DMS153 (cell line): ENCODE measurements at regions not wholly inside any gene's neighbourhood (a gene's known extent, or its start where the extent isn't known, plus 50 kb on each side); places are given as distances from the start of the nearest gene placed in this dataset.
"Not testable (repeated sequence)": the region's sequence is repeated elsewhere in the genome, so short reads cannot be mapped to it uniquely, and the experiment has no call there.

Source experiments
- DNase-seq: peaks from one replicate; lab custom pipeline; 2025; lab: John Stamatoyannopoulos, UW

- DNase-seq: no peak
These were observed 1430.1 kb upstream of the SEL1L start for GRCh38 chr14:82963756-82964155.

- no peak for DNase-seq
These were observed 1454.0 kb upstream of the SEL1L start for GRCh38 chr14:82987502-82988124.

GRCh38 chr14:82994547-82994946, 1460.9 kb upstream of the SEL1L start:
- not testable (repeated sequence) for DNase-seq

GRCh38 chr14:82999802-83000201, 1466.1 kb upstream of the SEL1L start:
- DNase-seq: no peak

GRCh38 chr14:83004456-83005006, 1470.9 kb upstream of the SEL1L start:
- no peak for DNase-seq

GRCh38 chr14:83006121-83006670, 1472.5 kb upstream of the SEL1L start:
- no peak for DNase-seq

- DNase-seq: not testable (repeated sequence)
These were observed 1473.4 kb upstream of the SEL1L start for GRCh38 chr14:83007052-83007451.

- no peak for DNase-seq
These were observed 1474.1 kb upstream of the SEL1L start for GRCh38 chr14:83007641-83008225.

- DNase-seq: no peak
These were observed 1483.6 kb upstream of the SEL1L start for GRCh38 chr14:83017296-83017695.

- no peak for DNase-seq
These were observed 1486.2 kb upstream of the SEL1L start for GRCh38 chr14:83019744-83020414.

- no peak for DNase-seq
These were observed 1487.7 kb upstream of the SEL1L start for GRCh38 chr14:83021323-83021722.

GRCh38 chr14:83023369-83023768, 1489.7 kb upstream of the SEL1L start:
- no peak for DNase-seq

- no peak for DNase-seq
These were observed 1507.6 kb upstream of the SEL1L start for GRCh38 chr14:83041224-83041623.

- DNase-seq: no peak
These were observed 1509.2 kb upstream of the SEL1L start for GRCh38 chr14:83042858-83043257.

GRCh38 chr14:83044001-83044400, 1510.3 kb upstream of the SEL1L start:
- DNase-seq: no peak

GRCh38 chr14:83047059-83047830, 1513.6 kb upstream of the SEL1L start:
- DNase-seq: no peak

GRCh38 chr14:83053022-83053710, 1519.5 kb upstream of the SEL1L start:
- no peak for DNase-seq

- no peak for DNase-seq
These were observed 1524.4 kb upstream of the SEL1L start for GRCh38 chr14:83058068-83058467.

GRCh38 chr14:83071888-83072501, 1538.3 kb upstream of the SEL1L start:
- no peak for DNase-seq

GRCh38 chr14:83085136-83085535, 1551.5 kb upstream of the SEL1L start:
- no peak for DNase-seq

- no peak for DNase-seq
These were observed 1552.1 kb upstream of the SEL1L start for GRCh38 chr14:83085725-83086124.
